ENCODE measurements at regions not wholly inside any gene's neighbourhood (a gene's known extent, or its start where the extent isn't known, plus 50 kb on each side); places are given as distances from the start of the nearest gene placed in this dataset.

DNA sequence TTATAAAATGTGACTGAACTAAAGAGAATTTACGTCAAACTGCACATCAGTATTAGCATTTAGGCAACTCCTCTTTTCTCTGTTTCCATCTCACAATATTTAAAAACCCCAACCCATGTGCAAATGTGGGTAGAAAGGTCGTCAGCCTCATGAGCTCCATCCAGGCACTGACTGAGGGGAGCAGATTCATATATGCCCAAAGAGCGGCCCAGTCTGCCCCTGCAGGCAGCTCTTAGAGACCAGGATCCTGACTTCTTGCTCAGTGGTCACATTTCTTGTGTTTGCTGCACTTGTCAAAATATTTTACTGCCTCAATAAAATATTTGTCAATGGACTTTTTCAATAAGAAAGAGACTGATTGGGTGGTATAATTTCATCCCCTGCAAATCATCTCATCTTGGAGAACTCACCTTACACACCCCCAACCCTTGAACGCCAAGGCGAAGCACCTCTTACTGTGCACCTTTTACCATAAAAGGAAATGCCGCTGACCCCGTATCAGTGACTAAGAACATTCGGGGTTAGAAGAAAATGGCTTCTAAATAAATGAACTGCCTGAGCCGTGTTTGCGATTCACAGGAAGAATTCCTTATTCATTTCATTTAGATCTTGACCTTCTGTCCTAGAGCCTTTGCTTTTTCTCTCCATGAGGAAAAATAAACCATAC lies 418.8 kb downstream of the BCL11B start:
- Histone ChIP-seq H3K4me3 (ENCODE audit: low read length in 2 of 2) (no peak overlapping the region), H3K9me3 (ENCODE audit: control insufficient read depth in 2 of 2, low read length in 2 of 2) (no peaks in the 10 kb centered on the region), H3K36me3 (ENCODE audit: control insufficient read depth in 2 of 2, insufficient read depth in 2 of 2, low read length in 2 of 2) (no peaks in the 10 kb centered on the region), H3K27me3 (ENCODE audit: control insufficient read depth in 2 of 2, insufficient read depth in 2 of 2, low read length in 2 of 2) (no peaks in the 10 kb centered on the region), H3K4me1 (ENCODE audit: control insufficient read depth in 2 of 2, insufficient read depth in 2 of 2, low read length in 2 of 2) (no peaks in the 10 kb centered on the region), H3K27ac (ENCODE audit: low read depth in 2 of 2, low read length in 2 of 2) (no peak overlapping the region), H3K9ac (ENCODE audit: low read depth in 1 of 2, low read length in 2 of 2) (no peak overlapping the region)

DNA sequence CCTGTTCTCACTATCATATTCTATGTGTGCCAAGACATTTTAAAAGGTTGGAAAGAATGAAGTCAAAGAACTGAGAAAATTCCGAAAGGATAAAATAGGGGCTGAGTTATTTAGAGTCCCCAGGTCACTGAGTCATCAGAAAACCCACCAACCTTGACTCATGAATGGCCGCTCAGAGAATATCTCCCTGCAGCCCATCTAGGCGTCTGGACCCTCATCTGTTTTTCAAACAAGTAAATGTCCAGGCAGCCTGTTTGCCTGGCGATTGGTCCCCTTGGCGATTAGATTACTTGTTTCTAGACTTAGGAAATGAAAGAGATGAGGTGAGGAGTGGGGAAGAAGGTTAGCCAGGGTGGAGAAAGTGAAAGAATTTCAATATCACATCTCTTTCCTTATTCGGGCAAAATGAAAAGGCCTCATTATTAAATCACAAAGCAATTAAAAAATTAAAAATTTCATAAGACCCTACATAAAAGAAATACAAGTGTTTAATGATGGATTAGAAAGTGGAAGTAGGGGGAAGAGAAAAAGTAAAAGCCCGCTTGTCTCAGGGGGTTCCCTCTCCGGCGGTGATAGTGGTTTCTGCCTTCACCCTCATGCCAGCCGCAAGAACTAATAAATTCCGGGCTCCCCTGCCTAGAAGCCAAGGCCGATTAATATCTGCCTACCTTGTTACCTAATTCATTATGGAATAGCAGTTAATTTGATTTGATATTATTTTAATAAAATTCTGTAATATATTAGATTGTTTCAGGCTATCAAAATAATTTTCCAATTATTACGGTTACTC lies 415.9 kb downstream of the BCL11B start:
- no peaks in the 10 kb centered on the region for H3K36me3 ChIP-seq (ENCODE audit: control insufficient read depth in 2 of 2, insufficient read depth in 2 of 2, low read length in 2 of 2)
- H3K4me1 ChIP-seq (ENCODE audit: control insufficient read depth in 2 of 2, insufficient read depth in 2 of 2, low read length in 2 of 2) = no peaks in the 10 kb centered on the region
- H3K27me3 ChIP-seq (ENCODE audit: control insufficient read depth in 2 of 2, insufficient read depth in 2 of 2, low read length in 2 of 2) = no peaks in the 10 kb centered on the region
- no peak overlapping the region for H3K27ac ChIP-seq (ENCODE audit: low read depth in 2 of 2, low read length in 2 of 2)
- H3K9me3 ChIP-seq (ENCODE audit: control insufficient read depth in 2 of 2, low read length in 2 of 2) = no peaks in the 10 kb centered on the region
- H3K4me3 ChIP-seq (ENCODE audit: low read length in 2 of 2) = no peak overlapping the region
- H3K9ac ChIP-seq (ENCODE audit: low read depth in 1 of 2, low read length in 2 of 2) = no peak overlapping the region

DNA sequence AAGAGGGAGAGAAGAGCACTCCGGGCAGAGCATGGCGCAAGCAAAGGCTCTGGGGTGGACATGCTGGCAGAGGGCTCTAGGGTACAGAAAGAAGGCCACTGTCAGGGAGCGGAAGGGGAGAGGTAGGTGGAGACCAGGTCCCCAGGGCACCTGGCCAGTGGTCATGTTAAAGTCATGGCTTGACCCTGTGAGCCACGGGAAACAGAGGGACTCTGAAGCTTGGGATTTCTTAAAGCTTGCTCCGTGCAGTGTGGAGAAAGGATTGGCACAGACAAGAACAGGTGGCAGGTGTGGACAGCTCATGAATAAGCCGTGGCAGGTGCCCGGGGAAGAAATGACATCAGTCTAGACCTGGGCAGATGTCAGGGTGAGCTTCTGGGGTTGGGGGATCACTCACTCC lies 413.8 kb downstream of the BCL11B start:
- no peaks in the 10 kb centered on the region for H3K36me3 ChIP-seq (ENCODE audit: control insufficient read depth in 2 of 2, insufficient read depth in 2 of 2, low read length in 2 of 2)
- H3K9ac ChIP-seq (ENCODE audit: low read depth in 1 of 2, low read length in 2 of 2) = no peak overlapping the region
- H3K4me1 ChIP-seq (ENCODE audit: control insufficient read depth in 2 of 2, insufficient read depth in 2 of 2, low read length in 2 of 2) = no peaks in the 10 kb centered on the region
- H3K27ac ChIP-seq (ENCODE audit: low read depth in 2 of 2, low read length in 2 of 2) = no peak overlapping the region
- H3K4me3 ChIP-seq (ENCODE audit: low read length in 2 of 2) = no peak overlapping the region
- H3K27me3 ChIP-seq (ENCODE audit: control insufficient read depth in 2 of 2, insufficient read depth in 2 of 2, low read length in 2 of 2) = no peaks in the 10 kb centered on the region
- no peaks in the 10 kb centered on the region for H3K9me3 ChIP-seq (ENCODE audit: control insufficient read depth in 2 of 2, low read length in 2 of 2)

DNA sequence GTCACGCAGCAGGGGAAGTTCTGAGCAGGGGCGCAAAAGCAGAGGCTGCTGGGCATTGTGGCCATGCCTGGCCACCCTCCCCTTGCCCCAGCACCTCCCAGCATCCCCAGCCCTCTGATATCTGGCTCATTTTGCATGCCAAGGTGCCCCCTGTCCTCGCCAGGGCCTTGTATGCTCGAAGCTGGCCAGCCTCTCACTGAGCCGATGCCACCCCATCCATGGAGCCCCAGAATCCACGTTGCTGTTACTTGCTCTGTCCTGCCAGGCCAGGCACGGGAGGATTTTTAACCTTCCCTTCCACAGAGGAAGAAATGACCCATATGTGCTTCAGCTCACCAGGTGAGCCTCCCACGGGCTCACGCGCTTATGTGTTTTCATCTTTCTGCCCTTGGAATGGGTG lies 413.4 kb downstream of the BCL11B start:
- Histone ChIP-seq H3K9ac (ENCODE audit: low read depth in 1 of 2, low read length in 2 of 2) (no peak overlapping the region), H3K27ac (ENCODE audit: low read depth in 2 of 2, low read length in 2 of 2) (no peak overlapping the region), H3K4me1 (ENCODE audit: control insufficient read depth in 2 of 2, insufficient read depth in 2 of 2, low read length in 2 of 2) (no peaks in the 10 kb centered on the region), H3K36me3 (ENCODE audit: control insufficient read depth in 2 of 2, insufficient read depth in 2 of 2, low read length in 2 of 2) (no peaks in the 10 kb centered on the region), H3K9me3 (ENCODE audit: control insufficient read depth in 2 of 2, low read length in 2 of 2) (no peaks in the 10 kb centered on the region), H3K4me3 (ENCODE audit: low read length in 2 of 2) (no peak overlapping the region), H3K27me3 (ENCODE audit: control insufficient read depth in 2 of 2, insufficient read depth in 2 of 2, low read length in 2 of 2) (no peaks in the 10 kb centered on the region)

DNA sequence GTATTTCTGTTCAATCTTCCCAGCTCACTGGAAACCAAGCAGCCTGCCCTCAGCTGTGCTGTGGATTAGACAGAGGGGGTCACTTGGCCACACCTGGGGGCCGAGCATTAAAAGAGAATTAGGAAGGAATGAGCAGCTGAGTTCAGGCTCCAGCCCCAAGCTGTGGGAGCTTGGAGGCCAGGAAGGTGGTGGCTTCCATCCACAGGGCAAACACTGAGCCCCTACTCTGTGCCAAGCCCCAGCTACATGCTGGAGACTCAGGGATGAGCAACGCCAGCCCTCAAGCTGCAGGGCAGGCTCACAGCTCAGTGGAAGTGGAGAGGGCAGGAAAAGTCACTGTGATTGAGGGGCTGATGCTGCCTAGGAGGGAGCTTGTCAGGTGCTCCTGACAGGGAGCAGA lies 412.7 kb downstream of the BCL11B start:
- Histone ChIP-seq H3K27me3 (ENCODE audit: control insufficient read depth in 2 of 2, insufficient read depth in 2 of 2, low read length in 2 of 2) (no peaks in the 10 kb centered on the region), H3K9ac (ENCODE audit: low read depth in 1 of 2, low read length in 2 of 2) (no peak overlapping the region), H3K36me3 (ENCODE audit: control insufficient read depth in 2 of 2, insufficient read depth in 2 of 2, low read length in 2 of 2) (no peaks in the 10 kb centered on the region), H3K4me3 (ENCODE audit: low read length in 2 of 2) (no peak overlapping the region), H3K27ac (ENCODE audit: low read depth in 2 of 2, low read length in 2 of 2) (no peak overlapping the region), H3K4me1 (ENCODE audit: control insufficient read depth in 2 of 2, insufficient read depth in 2 of 2, low read length in 2 of 2) (no peaks in the 10 kb centered on the region), H3K9me3 (ENCODE audit: control insufficient read depth in 2 of 2, low read length in 2 of 2) (no peaks in the 10 kb centered on the region)

DNA sequence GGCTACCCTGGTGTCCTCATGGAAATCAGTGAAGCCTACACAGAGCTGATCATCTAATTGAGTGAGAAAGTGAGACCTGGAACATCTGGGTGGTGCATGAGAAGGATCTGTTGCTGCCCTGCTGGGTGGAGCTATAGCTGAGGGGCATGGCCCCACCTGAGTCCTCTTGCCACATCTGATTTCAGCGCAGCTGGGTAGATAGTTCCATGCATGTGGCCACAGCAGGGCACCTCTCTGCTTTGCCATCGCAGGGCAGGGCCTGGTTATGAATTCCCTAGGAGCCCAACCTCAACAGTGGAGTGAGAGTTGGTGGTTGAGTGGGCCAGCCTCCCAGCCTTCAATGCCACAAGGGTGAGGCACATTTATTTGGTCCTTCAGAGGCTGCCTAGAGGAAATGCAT lies 407.8 kb downstream of the BCL11B start:
- Histone ChIP-seq H3K27me3 (ENCODE audit: control insufficient read depth in 2 of 2, insufficient read depth in 2 of 2, low read length in 2 of 2) (no peaks in the 10 kb centered on the region), H3K4me1 (ENCODE audit: control insufficient read depth in 2 of 2, insufficient read depth in 2 of 2, low read length in 2 of 2) (no peaks in the 10 kb centered on the region), H3K9me3 (ENCODE audit: control insufficient read depth in 2 of 2, low read length in 2 of 2) (no peaks in the 10 kb centered on the region), H3K9ac (ENCODE audit: low read depth in 1 of 2, low read length in 2 of 2) (no peak overlapping the region), H3K27ac (ENCODE audit: low read depth in 2 of 2, low read length in 2 of 2) (no peak overlapping the region), H3K4me3 (ENCODE audit: low read length in 2 of 2) (no peak overlapping the region), H3K36me3 (ENCODE audit: control insufficient read depth in 2 of 2, insufficient read depth in 2 of 2, low read length in 2 of 2) (no peaks in the 10 kb centered on the region)

DNA sequence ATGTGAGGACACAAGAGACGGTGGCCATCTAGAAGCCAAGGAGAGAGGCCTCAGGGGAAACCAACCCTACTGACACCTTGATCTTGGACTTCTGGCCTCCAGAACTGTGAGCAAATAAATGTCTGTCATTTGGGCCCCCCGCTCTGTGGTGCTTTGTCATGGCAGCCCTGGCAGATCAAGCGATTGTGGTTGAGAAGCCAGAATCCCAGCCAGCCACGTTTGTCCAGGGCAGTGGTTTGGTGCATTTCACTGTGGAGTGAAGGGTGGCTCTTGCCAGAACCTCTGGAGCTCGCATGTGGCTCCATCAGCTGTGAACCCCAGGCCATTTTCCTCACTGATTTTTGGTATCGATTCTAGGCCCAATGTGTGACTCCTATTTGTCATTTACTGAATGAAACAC lies 404.9 kb downstream of the BCL11B start:
- Histone ChIP-seq H3K27me3 (ENCODE audit: control insufficient read depth in 2 of 2, insufficient read depth in 2 of 2, low read length in 2 of 2) (no peaks in the 10 kb centered on the region), H3K9ac (ENCODE audit: low read depth in 1 of 2, low read length in 2 of 2) (no peak overlapping the region), H3K4me1 (ENCODE audit: control insufficient read depth in 2 of 2, insufficient read depth in 2 of 2, low read length in 2 of 2) (no peaks in the 10 kb centered on the region), H3K27ac (ENCODE audit: low read depth in 2 of 2, low read length in 2 of 2) (no peak overlapping the region), H3K9me3 (ENCODE audit: control insufficient read depth in 2 of 2, low read length in 2 of 2) (no peaks in the 10 kb centered on the region), H3K4me3 (ENCODE audit: low read length in 2 of 2) (no peak overlapping the region), H3K36me3 (ENCODE audit: control insufficient read depth in 2 of 2, insufficient read depth in 2 of 2, low read length in 2 of 2) (no peaks in the 10 kb centered on the region)

DNA sequence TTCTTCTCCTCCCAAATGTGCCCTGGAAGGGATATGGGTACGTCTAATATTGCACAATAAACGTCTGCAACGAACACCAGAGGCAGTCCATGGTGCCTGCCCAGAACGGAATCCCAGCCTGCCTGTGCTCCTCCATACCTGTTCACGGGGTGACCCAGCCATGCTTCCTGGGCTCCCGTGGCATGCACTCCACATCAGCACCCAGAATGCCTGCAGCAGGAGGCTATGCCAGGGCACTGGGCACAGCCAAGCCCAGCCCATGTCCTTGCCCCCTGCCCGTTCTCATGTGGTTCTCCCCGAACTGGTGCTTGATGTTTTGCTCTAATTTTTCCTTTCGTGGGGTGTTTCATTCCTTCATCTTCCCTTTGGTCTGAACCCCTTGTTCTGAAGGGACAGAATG lies 404.3 kb downstream of the BCL11B start:
- Histone ChIP-seq H3K9me3 (ENCODE audit: control insufficient read depth in 2 of 2, low read length in 2 of 2) (no peaks in the 10 kb centered on the region), H3K27ac (ENCODE audit: low read depth in 2 of 2, low read length in 2 of 2) (no peak overlapping the region), H3K4me3 (ENCODE audit: low read length in 2 of 2) (no peak overlapping the region), H3K36me3 (ENCODE audit: control insufficient read depth in 2 of 2, insufficient read depth in 2 of 2, low read length in 2 of 2) (no peaks in the 10 kb centered on the region), H3K9ac (ENCODE audit: low read depth in 1 of 2, low read length in 2 of 2) (no peak overlapping the region), H3K27me3 (ENCODE audit: control insufficient read depth in 2 of 2, insufficient read depth in 2 of 2, low read length in 2 of 2) (no peaks in the 10 kb centered on the region), H3K4me1 (ENCODE audit: control insufficient read depth in 2 of 2, insufficient read depth in 2 of 2, low read length in 2 of 2) (no peaks in the 10 kb centered on the region)

DNA sequence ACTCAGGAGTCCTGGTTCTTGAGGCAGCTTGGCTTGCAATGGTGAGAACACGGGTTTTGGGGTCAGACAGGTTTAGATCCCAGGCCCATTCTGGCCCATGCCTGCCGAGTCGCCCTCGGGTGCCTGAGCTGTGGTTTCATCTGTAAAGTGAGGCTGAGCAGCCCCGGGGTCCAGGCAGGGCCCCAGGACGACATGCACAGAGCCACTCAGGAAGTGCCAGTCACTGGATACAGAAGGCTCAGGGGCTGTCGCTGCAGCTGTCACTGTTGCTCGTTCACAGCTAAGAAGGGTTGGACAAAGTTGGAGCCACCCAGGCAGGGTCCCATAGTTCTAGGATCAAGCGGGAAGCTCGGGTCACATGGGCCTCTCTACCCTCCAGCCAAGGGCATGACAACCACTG lies 403.1 kb downstream of the BCL11B start:
- H3K36me3 ChIP-seq (ENCODE audit: control insufficient read depth in 2 of 2, insufficient read depth in 2 of 2, low read length in 2 of 2) = no peaks in the 10 kb centered on the region
- no peak overlapping the region for H3K27ac ChIP-seq (ENCODE audit: low read depth in 2 of 2, low read length in 2 of 2)
- no peak overlapping the region for H3K9ac ChIP-seq (ENCODE audit: low read depth in 1 of 2, low read length in 2 of 2)
- no peaks in the 10 kb centered on the region for H3K9me3 ChIP-seq (ENCODE audit: control insufficient read depth in 2 of 2, low read length in 2 of 2)
- no peaks in the 10 kb centered on the region for H3K4me1 ChIP-seq (ENCODE audit: control insufficient read depth in 2 of 2, insufficient read depth in 2 of 2, low read length in 2 of 2)
- no peaks in the 10 kb centered on the region for H3K27me3 ChIP-seq (ENCODE audit: control insufficient read depth in 2 of 2, insufficient read depth in 2 of 2, low read length in 2 of 2)
- no peak overlapping the region for H3K4me3 ChIP-seq (ENCODE audit: low read length in 2 of 2)

DNA sequence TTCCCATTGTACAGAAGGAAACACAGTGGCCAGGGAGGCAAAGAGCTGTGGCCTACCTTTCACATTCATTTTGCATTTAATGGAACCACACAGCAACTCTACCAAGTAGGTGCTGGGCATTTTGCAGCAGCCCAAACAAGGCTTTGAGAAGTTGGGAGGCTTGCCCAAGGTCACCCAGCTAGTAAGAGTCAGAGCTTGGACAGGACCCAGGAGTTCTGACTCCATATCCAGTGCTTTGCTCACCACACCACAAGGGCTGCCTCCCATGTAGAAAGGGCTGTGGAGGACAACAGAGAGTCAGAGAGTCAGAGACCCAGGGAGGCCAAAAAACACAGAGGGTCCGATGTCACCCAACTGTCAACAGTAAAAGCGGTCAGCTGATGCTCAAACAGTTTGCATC lies 400.2 kb downstream of the BCL11B start:
- Histone ChIP-seq H3K4me3 (ENCODE audit: low read length in 2 of 2) (no peak overlapping the region), H3K27ac (ENCODE audit: low read depth in 2 of 2, low read length in 2 of 2) (no peak overlapping the region), H3K4me1 (ENCODE audit: control insufficient read depth in 2 of 2, insufficient read depth in 2 of 2, low read length in 2 of 2) (no peaks in the 10 kb centered on the region), H3K9ac (ENCODE audit: low read depth in 1 of 2, low read length in 2 of 2) (no peak overlapping the region), H3K27me3 (ENCODE audit: control insufficient read depth in 2 of 2, insufficient read depth in 2 of 2, low read length in 2 of 2) (no peaks in the 10 kb centered on the region), H3K9me3 (ENCODE audit: control insufficient read depth in 2 of 2, low read length in 2 of 2) (no peaks in the 10 kb centered on the region), H3K36me3 (ENCODE audit: control insufficient read depth in 2 of 2, insufficient read depth in 2 of 2, low read length in 2 of 2) (no peaks in the 10 kb centered on the region)

All from mucosa of rectum (tissue), 2 donors.